ENCODE measurements at regions not wholly inside any gene's neighbourhood (a gene's known extent, or its start where the extent isn't known, plus 50 kb on each side); places are given as distances from the start of the nearest gene placed in this dataset.

DNA sequence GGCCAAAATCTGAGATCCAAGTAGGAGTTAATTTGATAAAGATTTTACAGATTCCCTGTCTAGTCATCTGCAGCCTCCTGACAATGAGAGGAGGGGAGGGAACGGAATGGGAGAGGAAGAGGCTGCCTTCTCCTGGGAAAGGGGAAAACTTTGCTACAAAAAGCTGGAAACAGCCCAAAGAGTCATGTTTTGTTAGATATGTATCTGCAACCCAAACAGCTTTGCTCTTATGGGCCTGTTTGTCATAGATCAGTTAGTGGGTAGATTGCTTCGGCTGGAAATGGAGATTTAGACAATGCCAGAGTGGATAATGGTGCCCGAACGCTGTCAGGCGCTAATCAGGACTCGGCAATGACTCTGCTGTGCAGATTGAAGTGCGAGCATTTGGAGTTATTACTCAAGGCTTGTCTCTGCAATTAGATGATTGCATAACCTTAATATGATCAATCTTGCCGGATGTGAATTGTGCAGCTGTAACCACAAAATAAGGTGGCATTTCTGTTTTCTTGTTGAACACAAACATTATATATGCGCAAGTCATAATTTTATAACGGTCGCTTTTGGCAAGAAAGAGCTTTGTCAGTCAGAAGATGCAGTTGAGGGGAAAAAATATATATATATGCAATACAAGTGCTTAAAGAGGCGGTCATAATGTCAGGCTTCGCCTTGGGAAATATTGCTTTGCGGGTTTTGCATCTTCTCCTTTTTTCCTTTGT is 92.4 kb upstream of the MAFB start:
- H3K9ac ChIP-seq (ENCODE audit: low read length) = no peak overlapping the region
- no peaks in the 10 kb centered on the region for H3K27me3 ChIP-seq (replicated peaks in 1 of 4; ENCODE audit: control extremely low read depth in 1 of 4, control insufficient read depth in 3 of 4, insufficient read depth in 4 of 4, low read length in 3 of 4)
- Mint-ChIP-seq H3K9me3 (ENCODE audit: insufficient read depth) (peaks cover 3% of the 10 kb centered on the region), H3K27me3 (peaks cover 4% of the 10 kb centered on the region), H3K4me1 (peaks cover 14% of the 10 kb centered on the region), H3K4me3 (no peak overlapping the region), H3K27ac (no peak overlapping the region)
- no peaks in the 10 kb centered on the region for H3K36me3 ChIP-seq (replicated peaks in 1 of 2; ENCODE audit: control extremely low read depth in 1 of 2, control insufficient read depth in 1 of 2, extremely low read depth in 1 of 2, insufficient read depth in 2 of 2, low read length in 1 of 2)
- peaks cover 4 to 11% of the 10 kb centered on the region in 2 donors for H3K4me1 ChIP-seq (ENCODE audit: control insufficient read depth in 2 of 2, insufficient read depth in 2 of 2, low read length in 2 of 2)
- intact Hi-C loops (cut with micrococcal nuclease) = no loop called here
- no peaks in the 10 kb centered on the region for H3K79me2 ChIP-seq (ENCODE audit: control insufficient read depth, insufficient read depth, low read length)
- DNase-seq (no peak), ATAC-seq (ENCODE audit: low read depth) (no peak)
- H3K9me3 ChIP-seq (ENCODE audit: control extremely low read depth in 1 of 3, control insufficient read depth in 2 of 3, insufficient read depth in 1 of 3, low read length in 2 of 3) = no peaks in the 10 kb centered on the region
- CTCF ChIA-PET = no interaction called here
- no peak overlapping the region for H3K4me2 ChIP-seq (replicated peaks; ENCODE audit: low read depth, low read length, poor library complexity, severe bottlenecking)
- 94% methylated on average over 9 of the region's 14 CpGs for WGBS (ENCODE audit: insufficient coverage)
- POLR2A ChIA-PET = no interaction called here
- H4K20me1 ChIP-seq (ENCODE audit: control insufficient read depth, insufficient read depth, low read length, poor library complexity, severe bottlenecking) = no peaks in the 10 kb centered on the region
- no peak overlapping the region for H3K27ac ChIP-seq (ENCODE audit: low read length in 2 of 2)
- TF ChIP-seq, protein P1, sequence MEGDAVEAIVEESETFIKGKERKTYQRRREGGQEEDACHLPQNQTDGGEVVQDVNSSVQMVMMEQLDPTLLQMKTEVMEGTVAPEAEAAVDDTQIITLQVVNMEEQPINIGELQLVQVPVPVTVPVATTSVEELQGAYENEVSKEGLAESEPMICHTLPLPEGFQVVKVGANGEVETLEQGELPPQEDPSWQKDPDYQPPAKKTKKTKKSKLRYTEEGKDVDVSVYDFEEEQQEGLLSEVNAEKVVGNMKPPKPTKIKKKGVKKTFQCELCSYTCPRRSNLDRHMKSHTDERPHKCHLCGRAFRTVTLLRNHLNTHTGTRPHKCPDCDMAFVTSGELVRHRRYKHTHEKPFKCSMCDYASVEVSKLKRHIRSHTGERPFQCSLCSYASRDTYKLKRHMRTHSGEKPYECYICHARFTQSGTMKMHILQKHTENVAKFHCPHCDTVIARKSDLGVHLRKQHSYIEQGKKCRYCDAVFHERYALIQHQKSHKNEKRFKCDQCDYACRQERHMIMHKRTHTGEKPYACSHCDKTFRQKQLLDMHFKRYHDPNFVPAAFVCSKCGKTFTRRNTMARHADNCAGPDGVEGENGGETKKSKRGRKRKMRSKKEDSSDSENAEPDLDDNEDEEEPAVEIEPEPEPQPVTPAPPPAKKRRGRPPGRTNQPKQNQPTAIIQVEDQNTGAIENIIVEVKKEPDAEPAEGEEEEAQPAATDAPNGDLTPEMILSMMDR (IDR thresholded peaks at IDR 0.05) = no peak
- no peak for TF ChIP-seq EZH2 (IDR thresholded peaks at IDR 0.05; ENCODE audit: borderline replicate concordance, insufficient read depth, low read depth, low read length, poor library complexity, severe bottlenecking)
- H3K4me3 ChIP-seq (ENCODE audit: control extremely low read depth in 1 of 5, extremely low read depth in 1 of 5, insufficient read depth in 1 of 5, low read depth in 2 of 5, low read length in 4 of 5) = no peak overlapping the region
- H2AFZ ChIP-seq (ENCODE audit: insufficient read depth, low read depth, low read length, poor library complexity, severe bottlenecking) = no peak overlapping the region

DNA sequence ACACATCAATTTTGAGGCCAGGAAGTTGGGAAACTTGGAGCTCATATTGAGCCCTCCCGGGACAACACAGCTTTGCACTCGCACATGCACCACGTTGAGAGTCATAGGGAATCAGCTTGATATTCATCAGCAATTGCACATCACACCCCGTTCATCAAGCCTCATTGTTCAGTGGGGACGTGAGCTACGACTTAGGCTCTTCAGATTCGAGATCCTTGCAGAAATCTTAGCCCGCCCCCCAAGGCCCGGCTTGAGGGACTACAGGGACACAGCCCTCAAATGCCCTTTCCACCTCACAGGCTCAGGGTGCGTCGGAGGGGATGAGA is 93.0 kb upstream of the MAFB start:
- ChIA-PET CTCF (no interaction called here), POLR2A (no interaction called here)
- Mint-ChIP-seq H3K9me3 (ENCODE audit: insufficient read depth) (peaks cover 3% of the 10 kb centered on the region), H3K27me3 (peaks cover 7% of the 10 kb centered on the region), H3K27ac (no peak overlapping the region), H3K4me1 (peaks cover 14% of the 10 kb centered on the region), H3K4me3 (no peak overlapping the region)
- WGBS (ENCODE audit: insufficient coverage) = 95% methylated on average over 9 of the region's 11 CpGs
- no peaks in the 10 kb centered on the region for H3K27me3 ChIP-seq (replicated peaks in 1 of 4; ENCODE audit: control extremely low read depth in 1 of 4, control insufficient read depth in 3 of 4, insufficient read depth in 4 of 4, low read length in 3 of 4)
- intact Hi-C loops (cut with micrococcal nuclease) = no loop called here
- no peak for ATAC-seq (ENCODE audit: low read depth)
- no peaks in the 10 kb centered on the region for H3K79me2 ChIP-seq (ENCODE audit: control insufficient read depth, insufficient read depth, low read length)
- no peaks in the 10 kb centered on the region for H3K9me3 ChIP-seq (ENCODE audit: control extremely low read depth in 1 of 3, control insufficient read depth in 2 of 3, insufficient read depth in 1 of 3, low read length in 2 of 3)
- no peak for DNase-seq
- H3K27ac ChIP-seq (ENCODE audit: low read length in 2 of 2) = no peak overlapping the region
- H4K20me1 ChIP-seq (ENCODE audit: control insufficient read depth, insufficient read depth, low read length, poor library complexity, severe bottlenecking) = no peaks in the 10 kb centered on the region
- no peak overlapping the region for H3K4me2 ChIP-seq (replicated peaks; ENCODE audit: low read depth, low read length, poor library complexity, severe bottlenecking)
- no peak overlapping the region for H2AFZ ChIP-seq (ENCODE audit: insufficient read depth, low read depth, low read length, poor library complexity, severe bottlenecking)
- TF ChIP-seq EZH2 (IDR thresholded peaks at IDR 0.05; ENCODE audit: borderline replicate concordance, insufficient read depth, low read depth, low read length, poor library complexity, severe bottlenecking) = no peak
- TF ChIP-seq, protein P1 (IDR thresholded peaks at IDR 0.05) = no peak
- no peaks in the 10 kb centered on the region for H3K36me3 ChIP-seq (replicated peaks in 1 of 2; ENCODE audit: control extremely low read depth in 1 of 2, control insufficient read depth in 1 of 2, extremely low read depth in 1 of 2, insufficient read depth in 2 of 2, low read length in 1 of 2)
- no peak overlapping the region for H3K4me3 ChIP-seq (ENCODE audit: control extremely low read depth in 1 of 5, extremely low read depth in 1 of 5, insufficient read depth in 1 of 5, low read depth in 2 of 5, low read length in 4 of 5)
- H3K4me1 ChIP-seq (ENCODE audit: control insufficient read depth in 2 of 2, insufficient read depth in 2 of 2, low read length in 2 of 2) = peaks cover 4 to 11% of the 10 kb centered on the region in 2 donors
- no peak overlapping the region for H3K9ac ChIP-seq (ENCODE audit: low read length)

Measured in B cell (primary cell).